Esophagus squamous epithelium (tissue), 5 donors: ENCODE measurements at regions not wholly inside any gene's neighbourhood (a gene's known extent, or its start where the extent isn't known, plus 50 kb on each side); places are given as distances from the start of the nearest gene placed in this dataset.

Source experiments
- DNase-seq: peaks from one replicate; lab custom pipeline; 2025; lab: John Stamatoyannopoulos, UW
- H3K27ac ChIP-seq, 4 donors: fragments of 200-600 bp; sonication (generic); one replicate each; pipeline ENCODE4 v1.5.1; 2016 to 2019; ENCODE audit warnings: mild to moderate bottlenecking in 1 of 4
- H3K27me3 ChIP-seq, 4 donors: fragments of 200-600 bp; sonication (generic); 1 replicate in 3 of 4; 2 replicates in 1 of 4; pipeline versions ENCODE4 v1.5.1 to v1.6.0; 2017 to 2021; ENCODE audit warnings: antibody characterized with exemption in 1 of 4
- H3K36me3 ChIP-seq, 3 donors: fragments of 200-600 bp; sonication (generic); one replicate each; pipeline ENCODE4 v1.5.1; 2016 to 2019
- H3K4me1 ChIP-seq, 3 donors: fragments of 200-600 bp; sonication (generic); one replicate each; pipeline ENCODE4 v1.5.1; 2017 to 2019
- H3K4me3 ChIP-seq, 4 donors: fragments of 200-600 bp; sonication (generic); 1 replicate in 3 of 4; 2 replicates in 1 of 4; pipeline ENCODE4 v1.5.1; 2016 to 2019; ENCODE audit warnings: mild to moderate bottlenecking in 2 of 4, moderate library complexity in 1 of 4
- H3K9me3 ChIP-seq, 3 donors: fragments of 200-600 bp; sonication (generic); one replicate each; pipeline ENCODE4 v1.5.1; 2016 to 2019
- CTCF ChIP-seq, 6 experiments: fragments of 450-650 bp in 4 of 6; fragments of 200-600 bp in 2 of 6; sonication (generic) in 2 of 6; IDR thresholded peaks; one replicate each; pipeline ENCODE4 v1.5.1; 2016 to 2019; ENCODE audit warnings: antibody characterized with exemption in 6 of 6, mild to moderate bottlenecking in 4 of 6, moderate library complexity in 4 of 6
- POLR2A ChIP-seq, 4 donors: fragments of 450-650 bp; IDR thresholded peaks; one replicate each; pipeline ENCODE4 v1.6.1; 2017; ENCODE audit warnings: antibody characterized with exemption in 4 of 4, mild to moderate bottlenecking in 4 of 4, moderate library complexity in 3 of 4
- WGBS, 2 donors: methylation state at CpG; one replicate each; pipeline ENCODE4 v1.1.5; 2018; 5-methylcytosine and 5-hydroxymethylcytosine counted together
- intact Hi-C: fragments of 100-400 bp; cut with DNase I; formaldehyde crosslinking; loops from one replicate; pipeline ENCODE4 v1.15.0; 2022
- donor health status: DM: yes; HTN: yes; CAD: no.

GRCh38 chrX:67104982-67105757 lies 438.7 kb upstream of the AR start:
- no peak for TF ChIP-seq POLR2A (IDR thresholded peaks at IDR 0.05)
- no peak for TF ChIP-seq CTCF (IDR thresholded peaks at IDR 0.05)
- Histone ChIP-seq H3K27ac (no peak overlapping the region), H3K27me3 (no peaks in the 10 kb centered on the region), H3K4me3 (no peak overlapping the region), H3K4me1 (no peaks in the 10 kb centered on the region), H3K9me3 (no peaks in the 10 kb centered on the region), H3K36me3 (no peaks in the 10 kb centered on the region)
- WGBS, 2 donors, result 63% methylated on average over 6 of the region's 6 CpGs
- intact Hi-C loops, result no loop called here
- no peak for DNase-seq

- WGBS, 2 donors, result 55 to 75% methylated on average over 4 to 6 of the region's 6 CpGs
- Histone ChIP-seq H3K4me1 (no peaks in the 10 kb centered on the region), H3K4me3 (no peak overlapping the region), H3K9me3 (no peaks in the 10 kb centered on the region), H3K27ac (no peak overlapping the region), H3K36me3 (no peaks in the 10 kb centered on the region), H3K27me3 (no peaks in the 10 kb centered on the region)
- no peak for DNase-seq
- TF ChIP-seq POLR2A (IDR thresholded peaks at IDR 0.05) (no peak), CTCF (IDR thresholded peaks at IDR 0.05) (no peak)
- intact Hi-C loops, result no loop called here
These were observed 443.6 kb upstream of the AR start for GRCh38 chrX:67100031-67100884.

- TF ChIP-seq POLR2A (IDR thresholded peaks at IDR 0.05) (no peak), CTCF (IDR thresholded peaks at IDR 0.05) (no peak)
- H3K36me3 ChIP-seq, result no peaks in the 10 kb centered on the region
- no peak overlapping the region for H3K4me3 ChIP-seq
- no peak overlapping the region for H3K27ac ChIP-seq
- intact Hi-C loops, result no loop called here
- H3K27me3 ChIP-seq, result no peaks in the 10 kb centered on the region
- 83% methylated on average over 1 of the region's 2 CpGs; no CpG with 5 or more reads in 1 of the 2 donors for WGBS, 2 donors
- H3K9me3 ChIP-seq, result no peaks in the 10 kb centered on the region
- no peak for DNase-seq
- H3K4me1 ChIP-seq, result no peaks in the 10 kb centered on the region
These were observed 449.8 kb upstream of the AR start for GRCh38 chrX:67094061-67094460.

GRCh38 chrX:67050760-67051159 lies 411.9 kb upstream of the EDA2R start:
- no peaks in the 10 kb centered on the region for H3K4me1 ChIP-seq
- intact Hi-C loops, result no loop called here
- no peak for DNase-seq
- no peak overlapping the region for H3K27ac ChIP-seq
- no peak overlapping the region for H3K4me3 ChIP-seq
- H3K27me3 ChIP-seq, result no peaks in the 10 kb centered on the region
- 38 to 57% methylated on average over 1 of the region's 1 CpG for WGBS, 2 donors
- TF ChIP-seq CTCF (IDR thresholded peaks at IDR 0.05), result no peak
- no peak for TF ChIP-seq POLR2A (IDR thresholded peaks at IDR 0.05)
- no peaks in the 10 kb centered on the region for H3K9me3 ChIP-seq
- H3K36me3 ChIP-seq, result no peaks in the 10 kb centered on the region

GRCh38 chrX:67044866-67045265 lies 406.0 kb upstream of the EDA2R start:
- no peaks in the 10 kb centered on the region for H3K36me3 ChIP-seq
- intact Hi-C loops, result no loop called here
- DNase-seq, result no peak
- H3K4me1 ChIP-seq, result no peaks in the 10 kb centered on the region
- 6 to 17% methylated on average over 2 of the region's 2 CpGs for WGBS, 2 donors
- H3K4me3 ChIP-seq, result no peak overlapping the region
- H3K9me3 ChIP-seq, result no peaks in the 10 kb centered on the region
- no peak for TF ChIP-seq CTCF (IDR thresholded peaks at IDR 0.05)
- TF ChIP-seq POLR2A (IDR thresholded peaks at IDR 0.05), result no peak
- no peak overlapping the region for H3K27ac ChIP-seq
- no peaks in the 10 kb centered on the region for H3K27me3 ChIP-seq
